AG10803 (cell line): ENCODE measurements at regions not wholly inside any gene's neighbourhood (a gene's known extent, or its start where the extent isn't known, plus 50 kb on each side); places are given as distances from the start of the nearest gene placed in this dataset.
"Not testable (repeated sequence)": the region's sequence is repeated elsewhere in the genome, so short reads cannot be mapped to it uniquely, and the experiment has no call there.

Experiments used
- DNase-seq: peaks from one replicate; pipeline ENCODE4 v3.0.0; 2010; ENCODE audit warnings: low read depth
- H3K4me3 ChIP-seq: 2 replicates; pipeline ENCODE4 v1.5.1; 2011; ENCODE audit warnings: mild to moderate bottlenecking, low read length, control low read depth
- CTCF ChIP-seq: conservative IDR thresholded peaks from 2 replicates; pipeline ENCODE4 v1.5.1; 2011; ENCODE audit warnings: mild to moderate bottlenecking, low read length, control low read depth, inconsistent platforms

- no peak for TF ChIP-seq CTCF
- H3K4me3 ChIP-seq = no peak overlapping the region
- peak; percentile 98 for DNase-seq
Observed at GRCh38 chr1:168469690-168470089, 74.1 kb downstream of the XCL2 start.

DNA sequence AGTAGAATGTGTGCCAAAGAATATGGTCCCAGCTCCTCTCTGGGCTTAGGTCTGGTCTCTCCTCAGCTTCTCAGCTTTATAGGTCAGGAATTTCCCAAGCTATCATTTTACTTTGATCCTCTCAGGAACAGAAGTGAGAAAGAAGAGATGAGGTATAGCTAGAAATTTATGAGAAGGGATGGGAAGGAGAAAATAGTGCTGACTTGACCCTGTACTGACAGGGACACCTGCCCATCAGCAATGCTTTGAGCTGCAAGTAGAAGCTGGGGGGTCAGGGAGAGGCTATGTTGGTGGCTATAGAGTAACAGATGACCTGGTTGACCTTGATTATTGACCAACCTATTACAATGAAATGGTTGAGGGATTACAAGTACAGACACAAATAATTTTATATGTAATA lies 75.0 kb downstream of the XCL2 start:
- DNase-seq = no peak
- no peak for TF ChIP-seq CTCF
- H3K4me3 ChIP-seq = no peak overlapping the region

GRCh38 chr1:168468042-168468809 lies 75.6 kb downstream of the XCL2 start:
- TF ChIP-seq CTCF = no peak
- peak; percentile 86 for DNase-seq
- no peak overlapping the region for H3K4me3 ChIP-seq

GRCh38 chr1:168467452-168467851 lies 76.3 kb downstream of the XCL2 start:
- no peak for DNase-seq
- TF ChIP-seq CTCF = no peak
- no peak overlapping the region for H3K4me3 ChIP-seq

- TF ChIP-seq CTCF = no peak
- DNase-seq = no peak
- no peak overlapping the region for H3K4me3 ChIP-seq
Observed at GRCh38 chr1:168466714-168467131, 77.1 kb downstream of the XCL2 start.

DNA sequence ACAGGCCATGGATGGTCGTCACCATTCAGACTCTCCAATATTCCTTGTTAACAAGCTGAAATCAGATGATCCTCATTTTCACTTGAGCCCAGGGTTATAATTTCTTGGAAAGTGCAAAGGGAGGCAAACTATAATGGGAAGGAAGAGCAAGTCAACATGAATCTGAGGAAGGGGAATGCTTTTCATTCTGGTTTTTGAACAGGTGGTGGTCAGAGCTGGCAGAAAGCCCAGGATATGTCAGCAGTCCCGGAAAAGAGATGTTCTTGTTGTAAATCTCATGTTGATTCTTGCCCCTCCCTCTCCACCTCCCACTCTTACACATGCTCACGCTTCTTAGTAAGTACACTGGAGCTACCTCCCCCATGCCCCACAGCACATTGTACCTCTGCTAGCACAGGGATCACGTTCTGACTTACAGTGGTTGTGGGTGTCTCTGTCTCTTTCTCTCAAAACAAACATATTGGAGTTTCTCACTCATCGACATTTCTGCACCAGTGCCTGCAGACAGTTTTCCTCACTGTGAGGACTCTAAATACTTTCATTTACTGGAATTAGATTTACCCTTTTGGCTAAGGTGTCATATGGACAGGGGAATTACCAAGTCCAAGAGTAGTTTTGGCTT lies 77.6 kb downstream of the XCL2 start:
- TF ChIP-seq CTCF = no peak
- H3K4me3 ChIP-seq = no peak overlapping the region

GRCh38 chr1:168461108-168461507 lies 82.7 kb downstream of the XCL2 start:
- DNase-seq = not testable (repeated sequence)

More for the DNA sequence above, 77.6 kb downstream of the XCL2 start:
- no peak for DNase-seq

GRCh38 chr1:168457296-168457695 lies 86.5 kb downstream of the XCL2 start:
- H3K4me3 ChIP-seq, DNase-seq: not testable (repeated sequence)

More at GRCh38 chr1:168461108-168461507, 82.7 kb downstream of the XCL2 start:
- not testable (repeated sequence) for H3K4me3 ChIP-seq
